HFFc6 (cell line): ENCODE measurements at regions not wholly inside any gene's neighbourhood (a gene's known extent, or its start where the extent isn't known, plus 50 kb on each side); places are given as distances from the start of the nearest gene placed in this dataset.

ENCODE experiments used
- DNase-seq: peaks from one replicate; pipeline ENCODE4 v3.0.0-alpha.2; 2018
- H3K27ac Mint-ChIP-seq: 2 replicates; pipeline ENCODE4 v1.8.0; 2020; ENCODE audit warnings: mild to moderate bottlenecking, mixed read lengths
- H3K27me3 Mint-ChIP-seq: 2 replicates; pipeline ENCODE4 v1.8.0; 2021; ENCODE audit warnings: mild to moderate bottlenecking, moderate library complexity, mixed read lengths; ENCODE audit not compliant: insufficient read depth
- H3K36me3 Mint-ChIP-seq: 2 replicates; pipeline ENCODE4 v1.8.0; 2021; ENCODE audit warnings: low read depth, mixed read lengths
- H3K4me1 Mint-ChIP-seq: 2 replicates; pipeline ENCODE4 v1.8.0; 2020; ENCODE audit warnings: low read depth, mixed read lengths
- H3K4me3 Mint-ChIP-seq: 2 replicates; pipeline ENCODE4 v1.8.0; 2020; ENCODE audit warnings: mild to moderate bottlenecking, moderate library complexity, mixed read lengths
- H3K9me3 Mint-ChIP-seq: 2 replicates; pipeline ENCODE4 v1.8.0; 2020; ENCODE audit warnings: mild to moderate bottlenecking, mixed read lengths
- CTCF ChIP-seq: fragments of 200-600 bp; sonication (generic); IDR thresholded peaks from 2 replicates; pipeline ENCODE4 v1.5.0; 2021; ENCODE audit warnings: antibody characterized with exemption, mild to moderate bottlenecking

GRCh38 chr11:92702805-92703448, 266.5 kb upstream of the MTNR1B start:
- DNase-seq, result peak; percentile 17
- Mint-ChIP-seq H3K4me1 (no peaks in the 10 kb centered on the region; the same call in 1 of the 2 replicates), H3K9me3 (peaks cover 44% of the 10 kb centered on the region), H3K4me3 (no peak overlapping the region), H3K27me3 (no peaks in the 10 kb centered on the region; the same call in 1 of the 2 replicates), H3K36me3 (no peaks in the 10 kb centered on the region), H3K27ac (no peak overlapping the region)
- no peak for TF ChIP-seq CTCF

- no peaks in the 10 kb centered on the region; the same call in 1 of the 2 replicates for H3K27me3 Mint-ChIP-seq
- no peaks in the 10 kb centered on the region for H3K36me3 Mint-ChIP-seq
- no peak for TF ChIP-seq CTCF
- H3K9me3 Mint-ChIP-seq, result peaks cover 41% of the 10 kb centered on the region
- DNase-seq, result no peak
- H3K4me3 Mint-ChIP-seq, result no peak overlapping the region
- H3K4me1 Mint-ChIP-seq, result no peaks in the 10 kb centered on the region; the same call in 1 of the 2 replicates
- H3K27ac Mint-ChIP-seq, result no peak overlapping the region
Observed at GRCh38 chr11:92703449-92703830, 266.0 kb upstream of the MTNR1B start.

GRCh38 chr11:92707173-92707619, 262.3 kb upstream of the MTNR1B start:
- Mint-ChIP-seq H3K27ac (no peak overlapping the region), H3K36me3 (no peaks in the 10 kb centered on the region), H3K9me3 (peaks cover 31% of the 10 kb centered on the region), H3K27me3 (no peaks in the 10 kb centered on the region), H3K4me1 (no peaks in the 10 kb centered on the region; the same call in 1 of the 2 replicates), H3K4me3 (no peak overlapping the region)
- no peak for DNase-seq
- no peak for TF ChIP-seq CTCF

- no peak for DNase-seq
- Mint-ChIP-seq H3K4me1 (no peaks in the 10 kb centered on the region; the same call in 1 of the 2 replicates), H3K36me3 (no peaks in the 10 kb centered on the region), H3K9me3 (peaks cover 31% of the 10 kb centered on the region), H3K27me3 (no peaks in the 10 kb centered on the region), H3K4me3 (no peak overlapping the region), H3K27ac (no peak overlapping the region)
- no peak for TF ChIP-seq CTCF
Observed at GRCh38 chr11:92707665-92708064, 261.8 kb upstream of the MTNR1B start.

- Mint-ChIP-seq H3K4me1 (no peaks in the 10 kb centered on the region), H3K4me3 (no peak overlapping the region), H3K27ac (no peak overlapping the region), H3K27me3 (no peaks in the 10 kb centered on the region), H3K36me3 (no peaks in the 10 kb centered on the region), H3K9me3 (peaks cover 25% of the 10 kb centered on the region)
- TF ChIP-seq CTCF, result no peak
- DNase-seq, result no peak
Observed at GRCh38 chr11:92709329-92709728, 260.1 kb upstream of the MTNR1B start.
